ENCODE measurements at regions not wholly inside any gene's neighbourhood (a gene's known extent, or its start where the extent isn't known, plus 50 kb on each side); places are given as distances from the start of the nearest gene placed in this dataset.

- TF ChIP-seq EZH2 (IDR thresholded peaks at IDR 0.05; ENCODE audit: low read depth), result no peak
- TF ChIP-seq CTCF (conservative IDR thresholded peaks at IDR 0.05), result no peak
Measured at GRCh38 chr5:158387499-158387898, 528.6 kb upstream of the CLINT1 start.
